Tibial nerve (tissue), 4 donors: ENCODE measurements at regions not wholly inside any gene's neighbourhood (a gene's known extent, or its start where the extent isn't known, plus 50 kb on each side); places are given as distances from the start of the nearest gene placed in this dataset.

Experiments
- DNase-seq, 2 donors: peaks; one replicate each; pipeline ENCODE4 v3.0.0-alpha.2; 2019; ENCODE audit warnings: low spot score in 2 of 2
- H3K27ac ChIP-seq, 4 donors: fragments of 200-600 bp; sonication (generic) in 3 of 4; one replicate each; pipeline ENCODE4 v1.5.1; 2017 to 2019; ENCODE audit warnings: mild to moderate bottlenecking in 1 of 4
- H3K27me3 ChIP-seq, 2 donors: fragments of 200-600 bp; sonication (generic) in 1 of 2; one replicate each; pipeline versions ENCODE4 v1.5.1 to v1.6.0; 2017 to 2019
- H3K36me3 ChIP-seq, 3 donors: fragments of 200-600 bp; sonication (generic); one replicate each; pipeline ENCODE4 v1.5.1; 2018 to 2019
- H3K4me1 ChIP-seq, 4 donors: fragments of 200-600 bp; sonication (generic) in 3 of 4; one replicate each; pipeline ENCODE4 v1.5.1; 2017 to 2019
- H3K4me3 ChIP-seq, 4 donors: fragments of 200-600 bp; sonication (generic) in 3 of 4; one replicate each; pipeline ENCODE4 v1.5.1; 2017 to 2019; ENCODE audit warnings: mild to moderate bottlenecking in 1 of 4, moderate library complexity in 1 of 4
- H3K9me3 ChIP-seq, 4 donors: fragments of 200-600 bp; sonication (generic) in 3 of 4; one replicate each; pipeline ENCODE4 v1.5.1; 2017 to 2019
- CTCF ChIP-seq, 5 experiments: fragments of 200-600 bp in 3 of 5; fragments of 450-650 bp in 2 of 5; sonication (generic) in 3 of 5; IDR thresholded peaks; one replicate each; pipeline ENCODE4 v1.5.1; 2016 to 2019; ENCODE audit warnings: antibody characterized with exemption in 5 of 5, mild to moderate bottlenecking in 3 of 5, moderate library complexity in 2 of 5
- EP300 ChIP-seq, 2 donors: sonication (generic); formaldehyde crosslinking; IDR thresholded peaks; one replicate each; pipeline ENCODE4 v1.6.1; 2017; ENCODE audit warnings: antibody characterized with exemption in 2 of 2, mild to moderate bottlenecking in 1 of 2
- POLR2A ChIP-seq, 2 donors: fragments of 450-650 bp; IDR thresholded peaks; one replicate each; pipeline ENCODE4 v1.6.1; 2017; ENCODE audit warnings: antibody characterized with exemption in 2 of 2, mild to moderate bottlenecking in 2 of 2, moderate library complexity in 2 of 2
- WGBS, 2 donors: methylation state at CpG; one replicate each; pipeline ENCODE4 v1.1.5; 2018; 5-methylcytosine and 5-hydroxymethylcytosine counted together

DNA sequence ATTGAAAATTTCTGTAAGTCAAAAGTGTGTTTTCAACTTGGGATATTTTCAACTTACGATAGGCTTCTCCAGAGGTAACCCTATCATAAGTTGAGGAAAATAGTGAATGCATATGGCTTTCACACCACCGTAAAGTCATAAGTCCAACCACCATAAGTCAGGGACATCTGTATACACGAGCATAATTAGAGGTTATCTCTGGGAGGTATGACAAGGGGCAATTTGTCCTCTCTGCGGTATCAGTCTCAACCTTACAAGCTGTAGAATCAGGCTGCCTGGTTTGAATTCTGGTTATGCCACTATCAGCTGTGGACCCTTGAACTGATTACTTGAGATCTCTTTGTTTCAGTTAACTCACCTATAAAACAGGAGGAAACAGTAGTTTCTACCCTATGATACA lies 202.9 kb upstream of the JARID2 start:
- WGBS, 2 donors = 78 to 91% methylated on average over 4 of the region's 4 CpGs

DNA sequence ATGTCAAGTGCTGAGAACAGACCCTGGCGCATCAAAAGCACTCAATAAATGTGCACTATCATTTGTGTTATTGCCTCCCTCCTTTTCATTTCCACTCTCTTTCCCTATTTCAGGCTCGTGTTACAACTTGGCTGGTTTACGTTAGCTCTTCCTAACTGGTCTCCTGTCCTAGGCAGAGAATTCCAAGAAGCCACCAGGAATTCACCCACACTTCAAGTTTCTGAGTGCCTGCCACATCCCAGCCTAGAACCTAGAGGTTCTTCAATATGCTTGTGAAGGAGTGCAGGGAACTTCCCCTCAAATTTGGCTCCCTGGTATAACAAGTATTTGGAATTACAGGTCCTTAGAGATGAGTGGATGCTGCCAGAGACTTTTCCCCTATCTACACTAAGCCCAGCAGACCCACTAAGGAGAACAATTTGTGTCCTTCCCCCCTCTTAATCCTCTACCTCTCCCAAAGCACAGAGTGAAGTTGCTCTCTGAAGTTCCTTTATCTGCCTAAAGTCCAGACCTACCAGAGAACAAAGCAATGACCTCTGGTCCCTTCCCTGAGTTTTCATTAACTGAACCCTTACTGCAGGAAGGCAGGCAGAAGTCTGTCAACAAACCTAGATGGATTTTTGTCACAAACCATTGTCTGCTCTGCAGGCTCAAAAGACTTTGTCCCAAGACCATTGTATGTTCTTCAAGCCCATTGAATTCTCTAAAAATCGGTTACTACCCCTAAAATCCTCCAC lies 201.6 kb upstream of the JARID2 start:
- TF ChIP-seq EP300 (IDR thresholded peaks at IDR 0.05) (no peak), CTCF (IDR thresholded peaks at IDR 0.05) (no peak)
- Histone ChIP-seq H3K27me3 (no peaks in the 10 kb centered on the region), H3K9me3 (no peaks in the 10 kb centered on the region), H3K36me3 (no peaks in the 10 kb centered on the region), H3K4me1 (no peaks in the 10 kb centered on the region), H3K4me3 (no peak overlapping the region), H3K27ac (no peak overlapping the region)
- 82 to 84% methylated on average over 4 of the region's 4 CpGs for WGBS, 2 donors
- no peak for DNase-seq

More for the DNA sequence above, 202.9 kb upstream of the JARID2 start:
- Histone ChIP-seq H3K9me3 (no peaks in the 10 kb centered on the region), H3K4me3 (no peak overlapping the region), H3K27me3 (no peaks in the 10 kb centered on the region), H3K27ac (no peak overlapping the region), H3K4me1 (no peaks in the 10 kb centered on the region), H3K36me3 (no peaks in the 10 kb centered on the region)
- TF ChIP-seq POLR2A (IDR thresholded peaks at IDR 0.05) (no peak), CTCF (IDR thresholded peaks at IDR 0.05) (no peak), EP300 (IDR thresholded peaks at IDR 0.05) (no peak)
- no peak for DNase-seq

DNA sequence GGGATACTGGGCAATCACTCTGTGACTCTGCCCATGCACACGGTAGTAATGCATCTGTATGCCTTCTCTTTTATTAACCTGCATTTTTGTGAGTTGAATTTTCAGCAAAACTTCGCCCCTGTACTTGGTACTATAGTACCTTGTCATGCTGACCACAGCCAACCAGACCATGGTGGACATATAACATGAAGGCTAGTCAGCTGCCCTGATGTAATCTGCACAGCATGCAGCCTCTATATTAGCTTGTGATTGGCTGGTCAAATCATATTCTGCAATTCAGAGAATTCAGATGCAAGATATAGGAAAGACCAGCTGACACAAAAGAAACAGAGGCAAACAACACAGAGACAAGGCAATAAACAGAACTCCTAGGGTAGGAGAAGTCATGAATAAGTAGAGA lies 200.9 kb upstream of the JARID2 start:
- H3K9me3 ChIP-seq = no peaks in the 10 kb centered on the region

GRCh38 chr6:15046751-15047150 lies 199.1 kb upstream of the JARID2 start:
- H3K9me3 ChIP-seq = no peaks in the 10 kb centered on the region
- H3K4me3 ChIP-seq = no peak overlapping the region
- DNase-seq = no peak
- no peaks in the 10 kb centered on the region for H3K36me3 ChIP-seq
- H3K27me3 ChIP-seq = no peaks in the 10 kb centered on the region
- no peaks in the 10 kb centered on the region for H3K4me1 ChIP-seq
- H3K27ac ChIP-seq = no peak overlapping the region
- TF ChIP-seq POLR2A (IDR thresholded peaks at IDR 0.05) = no peak
- no peak for TF ChIP-seq CTCF (IDR thresholded peaks at IDR 0.05)
- no peak for TF ChIP-seq EP300 (IDR thresholded peaks at IDR 0.05)
- WGBS, 2 donors = 83 to 88% methylated on average over 4 of the region's 4 CpGs

More for the DNA sequence above, 200.9 kb upstream of the JARID2 start:
- DNase-seq = no peak
- no peaks in the 10 kb centered on the region for H3K4me1 ChIP-seq
- H3K4me3 ChIP-seq = no peak overlapping the region
- no peaks in the 10 kb centered on the region for H3K36me3 ChIP-seq
- TF ChIP-seq EP300 (IDR thresholded peaks at IDR 0.05) (no peak), POLR2A (IDR thresholded peaks at IDR 0.05) (no peak), CTCF (IDR thresholded peaks at IDR 0.05) (no peak)
- H3K27me3 ChIP-seq = no peaks in the 10 kb centered on the region
- no peak overlapping the region for H3K27ac ChIP-seq
- 94 to 96% methylated on average over 2 of the region's 2 CpGs for WGBS, 2 donors

- Histone ChIP-seq H3K4me3 (no peak overlapping the region), H3K9me3 (no peaks in the 10 kb centered on the region), H3K27me3 (no peaks in the 10 kb centered on the region), H3K4me1 (no peaks in the 10 kb centered on the region), H3K36me3 (no peaks in the 10 kb centered on the region), H3K27ac (no peak overlapping the region)
- DNase-seq = no peak
- TF ChIP-seq EP300 (IDR thresholded peaks at IDR 0.05) (no peak), CTCF (IDR thresholded peaks at IDR 0.05) (no peak), POLR2A (IDR thresholded peaks at IDR 0.05) (no peak)
- 83 to 85% methylated on average over 6 of the region's 6 CpGs for whole genome bisulfite sequencing, 2 donors
These were observed 197.5 kb upstream of the JARID2 start for GRCh38 chr6:15048367-15048766.
